ENCODE measurements at regions not wholly inside any gene's neighbourhood (a gene's known extent, or its start where the extent isn't known, plus 50 kb on each side); places are given as distances from the start of the nearest gene placed in this dataset.

DNA sequence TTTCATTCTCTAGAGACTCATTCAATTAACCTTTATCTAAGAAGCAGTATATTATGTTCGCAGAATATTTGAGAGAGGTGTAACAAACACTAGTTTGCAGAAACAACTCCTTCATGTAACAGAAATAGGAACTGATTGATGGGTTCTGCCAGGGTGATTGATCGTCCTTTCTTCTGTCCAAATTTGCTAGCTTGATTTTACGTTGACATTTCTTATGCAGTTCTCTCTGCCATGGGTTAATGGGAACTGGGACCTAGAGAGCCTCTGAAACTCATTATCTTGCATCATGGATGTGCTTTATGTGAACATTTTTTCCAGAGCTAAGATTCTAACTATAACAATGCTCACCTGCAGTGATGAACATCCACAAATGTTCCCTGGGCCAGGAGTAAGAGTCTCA is 107.0 kb downstream of the SLC24A2 start:
- TF ChIP-seq GABPB1 (CRISPR knock-in tag; IDR thresholded peaks at IDR 0.05) (no peak), SMAD3 (CRISPR knock-in tag; IDR thresholded peaks at IDR 0.05; ENCODE audit: borderline replicate concordance) (no peak)
- TF ChIP-seq, protein P1, sequence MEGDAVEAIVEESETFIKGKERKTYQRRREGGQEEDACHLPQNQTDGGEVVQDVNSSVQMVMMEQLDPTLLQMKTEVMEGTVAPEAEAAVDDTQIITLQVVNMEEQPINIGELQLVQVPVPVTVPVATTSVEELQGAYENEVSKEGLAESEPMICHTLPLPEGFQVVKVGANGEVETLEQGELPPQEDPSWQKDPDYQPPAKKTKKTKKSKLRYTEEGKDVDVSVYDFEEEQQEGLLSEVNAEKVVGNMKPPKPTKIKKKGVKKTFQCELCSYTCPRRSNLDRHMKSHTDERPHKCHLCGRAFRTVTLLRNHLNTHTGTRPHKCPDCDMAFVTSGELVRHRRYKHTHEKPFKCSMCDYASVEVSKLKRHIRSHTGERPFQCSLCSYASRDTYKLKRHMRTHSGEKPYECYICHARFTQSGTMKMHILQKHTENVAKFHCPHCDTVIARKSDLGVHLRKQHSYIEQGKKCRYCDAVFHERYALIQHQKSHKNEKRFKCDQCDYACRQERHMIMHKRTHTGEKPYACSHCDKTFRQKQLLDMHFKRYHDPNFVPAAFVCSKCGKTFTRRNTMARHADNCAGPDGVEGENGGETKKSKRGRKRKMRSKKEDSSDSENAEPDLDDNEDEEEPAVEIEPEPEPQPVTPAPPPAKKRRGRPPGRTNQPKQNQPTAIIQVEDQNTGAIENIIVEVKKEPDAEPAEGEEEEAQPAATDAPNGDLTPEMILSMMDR (IDR thresholded peaks at IDR 0.05), result no peak
- TF ChIP-seq, protein P2, sequence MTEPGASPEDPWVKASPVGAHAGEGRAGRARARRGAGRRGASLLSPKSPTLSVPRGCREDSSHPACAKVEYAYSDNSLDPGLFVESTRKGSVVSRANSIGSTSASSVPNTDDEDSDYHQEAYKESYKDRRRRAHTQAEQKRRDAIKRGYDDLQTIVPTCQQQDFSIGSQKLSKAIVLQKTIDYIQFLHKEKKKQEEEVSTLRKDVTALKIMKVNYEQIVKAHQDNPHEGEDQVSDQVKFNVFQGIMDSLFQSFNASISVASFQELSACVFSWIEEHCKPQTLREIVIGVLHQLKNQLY (CRISPR knock-in tag; IDR thresholded peaks at IDR 0.05), result no peak

Measured in WTC11 (cell line).